ENCODE measurements at regions not wholly inside any gene's neighbourhood (a gene's known extent, or its start where the extent isn't known, plus 50 kb on each side); places are given as distances from the start of the nearest gene placed in this dataset.

DNA sequence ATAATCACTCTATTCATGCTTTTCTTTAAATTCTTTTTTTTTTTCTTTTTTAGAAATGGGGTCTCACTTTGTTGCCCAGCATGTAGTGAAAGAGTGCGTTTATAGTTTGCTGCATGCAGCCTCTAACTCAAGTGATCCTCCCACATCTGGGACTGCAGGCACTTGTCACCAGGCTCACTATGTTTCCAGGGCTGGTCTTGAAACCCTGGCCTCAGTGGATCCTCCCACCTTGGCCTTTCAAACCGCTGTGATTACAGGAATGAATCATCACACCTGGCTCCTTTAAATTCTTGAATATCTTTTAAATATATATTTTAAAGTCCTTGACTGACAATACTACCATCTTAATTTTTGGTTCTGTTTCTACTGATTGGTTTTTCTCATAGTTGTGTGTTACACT is 591.6 kb upstream of the KCND2 start:
- no peaks in the 10 kb centered on the region for H3K27me3 ChIP-seq (replicated peaks; ENCODE audit: insufficient read depth)
- no peak overlapping the region for H3K27ac ChIP-seq
- H3K4me1 ChIP-seq (replicated peaks) = no peaks in the 10 kb centered on the region
- intact Hi-C loops (cut with DNase I) = no loop called here
- WGBS = 62% methylated on average over 2 of the region's 2 CpGs
- TF ChIP-seq, protein P1, sequence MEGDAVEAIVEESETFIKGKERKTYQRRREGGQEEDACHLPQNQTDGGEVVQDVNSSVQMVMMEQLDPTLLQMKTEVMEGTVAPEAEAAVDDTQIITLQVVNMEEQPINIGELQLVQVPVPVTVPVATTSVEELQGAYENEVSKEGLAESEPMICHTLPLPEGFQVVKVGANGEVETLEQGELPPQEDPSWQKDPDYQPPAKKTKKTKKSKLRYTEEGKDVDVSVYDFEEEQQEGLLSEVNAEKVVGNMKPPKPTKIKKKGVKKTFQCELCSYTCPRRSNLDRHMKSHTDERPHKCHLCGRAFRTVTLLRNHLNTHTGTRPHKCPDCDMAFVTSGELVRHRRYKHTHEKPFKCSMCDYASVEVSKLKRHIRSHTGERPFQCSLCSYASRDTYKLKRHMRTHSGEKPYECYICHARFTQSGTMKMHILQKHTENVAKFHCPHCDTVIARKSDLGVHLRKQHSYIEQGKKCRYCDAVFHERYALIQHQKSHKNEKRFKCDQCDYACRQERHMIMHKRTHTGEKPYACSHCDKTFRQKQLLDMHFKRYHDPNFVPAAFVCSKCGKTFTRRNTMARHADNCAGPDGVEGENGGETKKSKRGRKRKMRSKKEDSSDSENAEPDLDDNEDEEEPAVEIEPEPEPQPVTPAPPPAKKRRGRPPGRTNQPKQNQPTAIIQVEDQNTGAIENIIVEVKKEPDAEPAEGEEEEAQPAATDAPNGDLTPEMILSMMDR (IDR thresholded peaks at IDR 0.05) = no peak
- TF ChIP-seq POLR2AphosphoS5 (IDR thresholded peaks at IDR 0.05) = no peak
- TF ChIP-seq POLR2A (IDR thresholded peaks at IDR 0.05) = no peak
- H3K9me3 ChIP-seq = no peaks in the 10 kb centered on the region
- no peak overlapping the region for H3K4me3 ChIP-seq
- H3K36me3 ChIP-seq = no peaks in the 10 kb centered on the region
- no peak for DNase-seq (ENCODE audit: low spot score)

GRCh38 chr7:119684763-119685162 is 588.2 kb upstream of the KCND2 start:
- intact Hi-C loops (cut with DNase I) = no loop called here
- H3K27me3 ChIP-seq (replicated peaks; ENCODE audit: insufficient read depth) = no peaks in the 10 kb centered on the region
- H3K27ac ChIP-seq = no peak overlapping the region
- no peak for DNase-seq (ENCODE audit: low spot score)
- no peaks in the 10 kb centered on the region for H3K4me1 ChIP-seq (replicated peaks)
- H3K36me3 ChIP-seq = no peaks in the 10 kb centered on the region
- no peak overlapping the region for H3K4me3 ChIP-seq
- no peaks in the 10 kb centered on the region for H3K9me3 ChIP-seq
- TF ChIP-seq, protein P1 (IDR thresholded peaks at IDR 0.05) = no peak
- no peak for TF ChIP-seq POLR2AphosphoS5 (IDR thresholded peaks at IDR 0.05)
- no peak for TF ChIP-seq POLR2A (IDR thresholded peaks at IDR 0.05)

GRCh38 chr7:119685906-119686305 is 587.1 kb upstream of the KCND2 start:
- Histone ChIP-seq H3K4me1 (replicated peaks) (no peaks in the 10 kb centered on the region), H3K36me3 (no peaks in the 10 kb centered on the region), H3K27me3 (replicated peaks; ENCODE audit: insufficient read depth) (no peaks in the 10 kb centered on the region), H3K27ac (no peak overlapping the region), H3K9me3 (no peaks in the 10 kb centered on the region), H3K4me3 (no peak overlapping the region)
- intact Hi-C loops (cut with DNase I) = no loop called here
- DNase-seq (ENCODE audit: low spot score) = no peak
- 59% methylated on average over 2 of the region's 2 CpGs for WGBS
- TF ChIP-seq, protein P1 (IDR thresholded peaks at IDR 0.05) = no peak
- TF ChIP-seq POLR2AphosphoS5 (IDR thresholded peaks at IDR 0.05) = no peak
- TF ChIP-seq POLR2A (IDR thresholded peaks at IDR 0.05) = no peak

DNA sequence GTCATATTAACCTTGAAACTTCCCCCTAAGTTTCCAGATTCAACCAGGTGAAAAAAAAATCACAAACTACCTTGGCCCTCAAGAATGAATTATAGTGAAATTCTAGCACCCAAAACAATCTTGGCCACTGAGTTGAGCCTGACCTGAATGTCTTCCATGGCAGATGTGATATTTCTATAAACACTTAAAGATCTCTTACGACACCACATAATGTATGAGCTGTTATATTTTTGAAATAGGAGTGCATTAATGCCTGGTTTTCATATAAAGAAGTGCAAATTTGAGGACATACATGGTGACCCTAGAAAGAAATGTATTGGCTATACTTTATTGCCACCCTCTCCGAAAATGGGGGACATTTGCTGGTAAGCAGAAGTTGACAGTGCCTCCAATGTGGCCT is 584.1 kb upstream of the KCND2 start:
- Histone ChIP-seq H3K27ac (no peak overlapping the region), H3K4me1 (replicated peaks) (no peaks in the 10 kb centered on the region), H3K27me3 (replicated peaks; ENCODE audit: insufficient read depth) (no peaks in the 10 kb centered on the region), H3K4me3 (no peak overlapping the region), H3K36me3 (no peaks in the 10 kb centered on the region), H3K9me3 (no peaks in the 10 kb centered on the region)
- TF ChIP-seq POLR2AphosphoS5 (IDR thresholded peaks at IDR 0.05) (no peak), POLR2A (IDR thresholded peaks at IDR 0.05) (no peak)
- TF ChIP-seq, protein P1 (IDR thresholded peaks at IDR 0.05) = no peak
- no peak for DNase-seq (ENCODE audit: low spot score)
- intact Hi-C loops (cut with DNase I) = no loop called here
- WGBS = 91% methylated on average over 2 of the region's 2 CpGs

- H3K27me3 ChIP-seq (replicated peaks; ENCODE audit: insufficient read depth) = no peaks in the 10 kb centered on the region
- no peaks in the 10 kb centered on the region for H3K4me1 ChIP-seq (replicated peaks)
- DNase-seq (ENCODE audit: low spot score) = no peak
- intact Hi-C loops (cut with DNase I) = no loop called here
- H3K9me3 ChIP-seq = no peaks in the 10 kb centered on the region
- no peak overlapping the region for H3K27ac ChIP-seq
- H3K36me3 ChIP-seq = no peaks in the 10 kb centered on the region
- TF ChIP-seq POLR2A (IDR thresholded peaks at IDR 0.05) (no peak), POLR2AphosphoS5 (IDR thresholded peaks at IDR 0.05) (no peak)
- TF ChIP-seq, protein P1 (IDR thresholded peaks at IDR 0.05) = no peak
- WGBS = 38% methylated on average over 3 of the region's 3 CpGs
- no peak overlapping the region for H3K4me3 ChIP-seq
These were observed 580.4 kb upstream of the KCND2 start for GRCh38 chr7:119692541-119692940.
